HCT116 (cell line): ENCODE measurements at regions not wholly inside any gene's neighbourhood (a gene's known extent, or its start where the extent isn't known, plus 50 kb on each side); places are given as distances from the start of the nearest gene placed in this dataset.

ENCODE experiments used
- ATAC-seq: fragments of 200-7000 bp; cut with Tn5 transposase; 2 replicates; pipeline ENCODE4 v1.9.1; 2020; ENCODE audit warnings: mild to moderate bottlenecking, moderate library complexity
- BruUV-seq: library from RNA; stranded (reverse); fragments of 400-500 nt; replicated peaks from 2 replicates; lab custom pipeline; 2021; lab: Mats Ljungman, UMichigan
- CTCF ChIA-PET: fragments of 300-600 bp; sonication (Branson Sonifier 250); formaldehyde crosslinking; loops from one replicate; lab custom pipeline; 2021; ENCODE audit warnings: antibody characterized with exemption; lab: Charles Lee
- POLR2A ChIA-PET: fragments of 300-600, 350-600 bp; sonication (Branson Sonifier 250); formaldehyde crosslinking; loops from one replicate; lab custom pipeline; 2021; ENCODE audit warnings: antibody characterized with exemption; lab: Charles Lee
- RAD21 ChIA-PET, 2 experiments: fragments of 300-600 bp; sonication (Branson Sonifier 250); formaldehyde crosslinking; loops; one replicate each; lab custom pipeline; 2023; ENCODE audit warnings: low total read pairs in 2 of 2; ENCODE audit not compliant: uncharacterized antibody in 2 of 2, unreplicated experiment in 2 of 2, low non-redundant PET in 1 of 2; lab: Charles Lee
- DNase-seq: peaks from one replicate; pipeline ENCODE4 v3.0.0-alpha.2; 2010; ENCODE audit warnings: low read depth, low spot score
- H2AFZ ChIP-seq: fragments of 200-600 bp; shearing (Covaris generic), sonication (generic); 2 replicates; pipeline ENCODE4 v1.6.1; 2017; ENCODE audit warnings: low read depth, mixed run types, mixed read lengths, antibody characterized with exemption, low read length; ENCODE audit not compliant: poor library complexity, severe bottlenecking
- H3K27ac ChIP-seq: 2 replicates; pipeline ENCODE4 v1.5.1; 2012; ENCODE audit warnings: low read depth, low read length
- H3K27me3 ChIP-seq: fragments of 200-600 bp; sonication (generic); 2 replicates; pipeline ENCODE4 v1.6.1; 2016; ENCODE audit warnings: mixed run types, low read length, mixed read lengths; ENCODE audit not compliant: insufficient read depth
- H3K36me3 ChIP-seq, 2 experiments: fragments of 200-500 bp in 1 of 2; fragments of 200-600 bp in 1 of 2; sonication (Bioruptor generic) in 1 of 2; sonication (generic) in 1 of 2; 2 replicates each; pipeline versions ENCODE4 v1.5.1 to v1.6.1; 2014 to 2016; ENCODE audit warnings: low read length in 2 of 2, inconsistent platforms in 1 of 2, mixed read lengths in 1 of 2, mixed run types in 1 of 2; ENCODE audit not compliant: insufficient read depth in 2 of 2, control insufficient read depth in 1 of 2
- H3K4me1 ChIP-seq, 2 experiments: fragments of 200-600 bp in 1 of 2; sonication (generic) in 1 of 2; 2 replicates each; pipeline versions ENCODE4 v1.5.1 to v1.6.1; 2012 to 2017; ENCODE audit warnings: low read length in 2 of 2, inconsistent platforms in 1 of 2, mild to moderate bottlenecking in 1 of 2, mixed read lengths in 1 of 2, mixed run types in 1 of 2, moderate library complexity in 1 of 2; ENCODE audit not compliant: insufficient read depth in 2 of 2, control insufficient read depth in 1 of 2
- H3K4me2 ChIP-seq: fragments of 200-600 bp; sonication (generic); 2 replicates; pipeline ENCODE4 v1.6.1; 2017; ENCODE audit warnings: mixed run types, low read length, mixed read lengths
- H3K4me3 ChIP-seq, 2 experiments: fragments of 200-600 bp in 1 of 2; sonication (generic) in 1 of 2; replicated peaks in 1 of 2; 2 replicates each; pipeline ENCODE4 v1.5.1; 2011 to 2016; ENCODE audit warnings: low read length in 2 of 2, control low read depth in 1 of 2, low read depth in 1 of 2, mild to moderate bottlenecking in 1 of 2, mixed read lengths in 1 of 2, mixed run types in 1 of 2
- H3K79me2 ChIP-seq: fragments of 200-600 bp; sonication (generic); 2 replicates; pipeline ENCODE4 v1.6.1; 2017; ENCODE audit warnings: mild to moderate bottlenecking, mixed run types, low read length, moderate library complexity, mixed read lengths; ENCODE audit not compliant: insufficient read depth
- H3K9ac ChIP-seq: fragments of 200-600 bp; sonication (generic); 2 replicates; pipeline ENCODE4 v1.6.1; 2016; ENCODE audit warnings: low read length, mixed read lengths
- H3K9me2 ChIP-seq: fragments of 200-600 bp; sonication (generic), shearing (Covaris generic); 2 replicates; pipeline ENCODE4 v1.6.1; 2017; ENCODE audit warnings: mixed run types, mild to moderate bottlenecking, moderate library complexity; ENCODE audit not compliant: insufficient read depth
- H3K9me3 ChIP-seq, 2 experiments: fragments of 200-500 bp in 1 of 2; fragments of 200-600 bp in 1 of 2; sonication (Bioruptor generic) in 1 of 2; sonication (generic) in 1 of 2; 2 replicates each; pipeline ENCODE4 v1.6.1; 2014 to 2017; ENCODE audit warnings: low read length in 2 of 2, mixed read lengths in 2 of 2, inconsistent platforms in 1 of 2, low read depth in 1 of 2, mild to moderate bottlenecking in 1 of 2, mixed run types in 1 of 2, moderate library complexity in 1 of 2; ENCODE audit not compliant: control insufficient read depth in 1 of 2, insufficient read depth in 1 of 2
- H4K20me1 ChIP-seq: fragments of 200-600 bp; sonication (generic), shearing (Covaris generic); 2 replicates; pipeline ENCODE4 v1.6.1; 2017; ENCODE audit warnings: mixed run types, mild to moderate bottlenecking, moderate library complexity; ENCODE audit not compliant: insufficient read depth
- CBX3 ChIP-seq: IDR thresholded peaks from 2 replicates; pipeline ENCODE4 v1.6.1; 2012; ENCODE audit warnings: low read depth
- CEBPB ChIP-seq: IDR thresholded peaks from 2 replicates; pipeline ENCODE4 v1.6.1; 2012; ENCODE audit warnings: low read depth
- CTCF ChIP-seq, 3 experiments: fragments of 200-600 bp in 1 of 3; sonication (generic) in 1 of 3; IDR thresholded peaks in 2 of 3; conservative IDR thresholded peaks in 1 of 3; 2 replicates each; pipeline ENCODE4 v1.5.1; 2012 to 2017; ENCODE audit warnings: low read depth in 2 of 3, low read length in 2 of 3, antibody characterized with exemption in 1 of 3, borderline replicate concordance in 1 of 3, control low read depth in 1 of 3, mild to moderate bottlenecking in 1 of 3, mixed read lengths in 1 of 3, mixed run types in 1 of 3, moderate library complexity in 1 of 3; ENCODE audit not compliant: insufficient read depth in 1 of 3
- EGR1 ChIP-seq: IDR thresholded peaks from 2 replicates; pipeline ENCODE4 v1.6.1; 2012; ENCODE audit warnings: low read depth
- EZH2 ChIP-seq: fragments of 200-600 bp; sonication (generic); IDR thresholded peaks from 2 replicates; pipeline ENCODE4 v1.6.1; 2017; ENCODE audit warnings: antibody characterized with exemption, mixed run types
- JUND ChIP-seq: IDR thresholded peaks from 2 replicates; pipeline ENCODE4 v1.6.1; 2012
- POLR2A ChIP-seq: IDR thresholded peaks from 2 replicates; pipeline ENCODE4 v1.7.0; 2011; ENCODE audit warnings: borderline replicate concordance; ENCODE audit not compliant: insufficient read depth, insufficient read length; ENCODE audit errors: extremely low read depth
- RAD21 ChIP-seq: IDR thresholded peaks from 2 replicates; pipeline ENCODE4 v1.6.1; 2012; ENCODE audit warnings: low read depth, mild to moderate bottlenecking
- SP1 ChIP-seq: IDR thresholded peaks from 2 replicates; pipeline ENCODE4 v1.6.1; 2012; ENCODE audit warnings: low read depth
- SRF ChIP-seq: IDR thresholded peaks from 2 replicates; pipeline ENCODE4 v1.6.1; 2012; ENCODE audit warnings: low read depth
- TCF7L2 ChIP-seq: IDR thresholded peaks from 2 replicates; pipeline ENCODE4 v1.7.0; 2011; ENCODE audit warnings: borderline replicate concordance, inconsistent platforms; ENCODE audit not compliant: insufficient read depth, insufficient read length; ENCODE audit errors: extremely low read depth
- ZBTB33 ChIP-seq: IDR thresholded peaks from 2 replicates; pipeline ENCODE4 v1.6.1; 2011; ENCODE audit warnings: mild to moderate bottlenecking, low read length, moderate library complexity; ENCODE audit not compliant: insufficient replicate concordance; ENCODE audit errors: extremely low read depth
- ZFX ChIP-seq: fragments of 450-650 bp; IDR thresholded peaks from 2 replicates; pipeline ENCODE4 v1.6.1; 2017
- ZNF274 ChIP-seq: fragments of 200-500 bp; sonication (Bioruptor generic); IDR thresholded peaks from 2 replicates; pipeline ENCODE4 v1.6.1; 2014; ENCODE audit warnings: mild to moderate bottlenecking, low read depth, low read length, inconsistent platforms
- intact Hi-C: fragments of 100-400 bp; cut with micrococcal nuclease; formaldehyde crosslinking; loops from 2 replicates; pipeline ENCODE4 v1.10.0; 2022
- TF ChIP-seq, protein P1 (sequence below): IDR thresholded peaks from 2 replicates; pipeline ENCODE4 v1.6.1; 2012
- TF ChIP-seq, protein P2 (sequence below): IDR thresholded peaks from 2 replicates; pipeline ENCODE4 v1.6.1; 2012

GRCh38 chr2:200209030-200209429 is 97.5 kb upstream of the SPATS2L start:
- Histone ChIP-seq H3K79me2 (no peaks in the 10 kb centered on the region), H4K20me1 (no peaks in the 10 kb centered on the region), H3K9me2 (no peaks in the 10 kb centered on the region), H3K9me3 (no peaks in the 10 kb centered on the region; a peak in 1 of 4 replicates), H2AFZ (no peak overlapping the region), H3K27me3 (no peaks in the 10 kb centered on the region), H3K4me2 (no peak overlapping the region), H3K27ac (no peak overlapping the region), H3K36me3 (no peaks in the 10 kb centered on the region), H3K4me1 (no peaks in the 10 kb centered on the region), H3K4me3 (no peak overlapping the region), H3K9ac (no peak overlapping the region)
- ChIA-PET CTCF (no interaction called here), POLR2A (no interaction called here), RAD21 (no interaction called here)
- intact Hi-C loops = no loop called here
- TF ChIP-seq, protein P1, sequence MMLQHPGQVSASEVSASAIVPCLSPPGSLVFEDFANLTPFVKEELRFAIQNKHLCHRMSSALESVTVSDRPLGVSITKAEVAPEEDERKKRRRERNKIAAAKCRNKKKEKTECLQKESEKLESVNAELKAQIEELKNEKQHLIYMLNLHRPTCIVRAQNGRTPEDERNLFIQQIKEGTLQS = no peak
- no peak for TF ChIP-seq ZFX
- DNase-seq (no peak), ATAC-seq (no peak)
- BruUV-seq = no TSS peak

- TF ChIP-seq ZBTB33 (no peak), CBX3 (no peak), ZFX (no peak), SP1 (no peak), CEBPB (no peak), EZH2 (no peak), POLR2A (no peak), RAD21 (no peak), SRF (no peak), ZNF274 (no peak), JUND (no peak), TCF7L2 (no peak), EGR1 (no peak), CTCF (IDR thresholded peaks at IDR 0.05 in 2 of 3, conservative IDR thresholded peaks at IDR 0.05 in 1 of 3; ENCODE audit: borderline replicate concordance in 1 of 3, insufficient read depth in 1 of 3, low read depth in 2 of 3, low read length in 2 of 3) (no peak)
- TF ChIP-seq, protein P2, sequence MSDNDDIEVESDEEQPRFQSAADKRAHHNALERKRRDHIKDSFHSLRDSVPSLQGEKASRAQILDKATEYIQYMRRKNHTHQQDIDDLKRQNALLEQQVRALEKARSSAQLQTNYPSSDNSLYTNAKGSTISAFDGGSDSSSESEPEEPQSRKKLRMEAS = no peak
- TF ChIP-seq, protein P1 = no peak
- Histone ChIP-seq H3K9me2 (no peaks in the 10 kb centered on the region), H3K27me3 (no peaks in the 10 kb centered on the region), H3K36me3 (no peaks in the 10 kb centered on the region), H3K9ac (no peak overlapping the region), H3K9me3 (no peaks in the 10 kb centered on the region; a peak in 1 of 4 replicates), H4K20me1 (no peaks in the 10 kb centered on the region), H3K4me1 (no peaks in the 10 kb centered on the region), H3K4me3 (no peak overlapping the region), H3K4me2 (no peak overlapping the region), H2AFZ (no peak overlapping the region), H3K27ac (no peak overlapping the region), H3K79me2 (no peaks in the 10 kb centered on the region)
- ATAC-seq (no peak), DNase-seq (no peak)
- ChIA-PET CTCF (no interaction called here), POLR2A (no interaction called here), RAD21 (no interaction called here)
- BruUV-seq = no TSS peak
- intact Hi-C loops = no loop called here
Observed at GRCh38 chr2:200211643-200212042, 94.8 kb upstream of the SPATS2L start.
